ENCODE measurements at regions not wholly inside any gene's neighbourhood (a gene's known extent, or its start where the extent isn't known, plus 50 kb on each side); places are given as distances from the start of the nearest gene placed in this dataset.

DNA sequence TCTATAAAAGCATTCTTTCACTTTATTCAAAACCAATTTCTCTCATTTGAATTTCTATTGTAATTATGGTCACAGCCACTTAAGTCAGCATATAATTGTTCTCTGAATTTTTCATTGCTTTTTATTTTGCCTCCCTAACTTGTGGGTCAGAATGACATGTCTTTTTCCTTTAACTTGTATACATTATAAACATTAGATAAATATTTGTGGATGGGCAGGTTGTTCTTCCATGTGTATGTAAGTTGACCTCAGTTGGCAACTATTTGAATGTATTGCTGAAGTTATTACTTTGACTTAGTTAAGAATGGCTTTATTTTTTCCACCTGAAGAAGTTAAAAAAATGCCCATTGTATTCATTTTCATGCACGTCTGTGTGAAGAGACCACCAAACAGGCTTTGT, 83.0 kb upstream of the MAP3K7 start:
- no peak for DNase-seq (ENCODE audit: low spot score in 2 of 2)
- H3K27ac ChIP-seq: no peak overlapping the region
- H3K4me1 ChIP-seq: no peaks in the 10 kb centered on the region
- intact Hi-C loops (cut with DNase I): no loop called here
- no peaks in the 10 kb centered on the region for H3K9me3 ChIP-seq
- no peak overlapping the region for H3K4me3 ChIP-seq
- TF ChIP-seq, protein P1, sequence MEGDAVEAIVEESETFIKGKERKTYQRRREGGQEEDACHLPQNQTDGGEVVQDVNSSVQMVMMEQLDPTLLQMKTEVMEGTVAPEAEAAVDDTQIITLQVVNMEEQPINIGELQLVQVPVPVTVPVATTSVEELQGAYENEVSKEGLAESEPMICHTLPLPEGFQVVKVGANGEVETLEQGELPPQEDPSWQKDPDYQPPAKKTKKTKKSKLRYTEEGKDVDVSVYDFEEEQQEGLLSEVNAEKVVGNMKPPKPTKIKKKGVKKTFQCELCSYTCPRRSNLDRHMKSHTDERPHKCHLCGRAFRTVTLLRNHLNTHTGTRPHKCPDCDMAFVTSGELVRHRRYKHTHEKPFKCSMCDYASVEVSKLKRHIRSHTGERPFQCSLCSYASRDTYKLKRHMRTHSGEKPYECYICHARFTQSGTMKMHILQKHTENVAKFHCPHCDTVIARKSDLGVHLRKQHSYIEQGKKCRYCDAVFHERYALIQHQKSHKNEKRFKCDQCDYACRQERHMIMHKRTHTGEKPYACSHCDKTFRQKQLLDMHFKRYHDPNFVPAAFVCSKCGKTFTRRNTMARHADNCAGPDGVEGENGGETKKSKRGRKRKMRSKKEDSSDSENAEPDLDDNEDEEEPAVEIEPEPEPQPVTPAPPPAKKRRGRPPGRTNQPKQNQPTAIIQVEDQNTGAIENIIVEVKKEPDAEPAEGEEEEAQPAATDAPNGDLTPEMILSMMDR (IDR thresholded peaks at IDR 0.05): no peak
- no peaks in the 10 kb centered on the region for H3K36me3 ChIP-seq
- H3K27me3 ChIP-seq: no peaks in the 10 kb centered on the region

DNA sequence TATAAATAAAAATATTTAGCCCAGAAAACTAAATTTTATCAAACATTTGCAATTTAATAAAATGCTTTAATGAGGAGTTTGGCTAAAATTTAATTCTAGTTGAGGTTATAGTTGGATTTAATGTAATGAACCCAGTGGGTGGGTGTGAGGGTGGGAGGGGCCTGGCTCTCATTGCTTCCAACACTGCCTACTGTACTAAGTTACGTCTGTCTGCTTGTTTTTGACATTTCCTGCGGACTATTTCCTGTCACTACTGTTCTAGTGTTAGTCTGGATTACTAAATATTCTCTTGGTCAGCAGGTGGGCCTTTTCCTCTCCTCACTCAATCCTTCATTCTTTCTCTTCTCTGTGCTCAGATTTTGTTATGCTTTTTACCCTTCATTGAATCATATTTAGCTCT, 82.5 kb upstream of the MAP3K7 start:
- Histone ChIP-seq H3K4me3 (no peak overlapping the region), H3K36me3 (no peaks in the 10 kb centered on the region), H3K4me1 (no peaks in the 10 kb centered on the region), H3K27me3 (no peaks in the 10 kb centered on the region), H3K9me3 (no peaks in the 10 kb centered on the region), H3K27ac (no peak overlapping the region)
- no peak for DNase-seq (ENCODE audit: low spot score in 2 of 2)
- intact Hi-C loops (cut with DNase I): no loop called here
- TF ChIP-seq, protein P1 (IDR thresholded peaks at IDR 0.05): no peak

DNA sequence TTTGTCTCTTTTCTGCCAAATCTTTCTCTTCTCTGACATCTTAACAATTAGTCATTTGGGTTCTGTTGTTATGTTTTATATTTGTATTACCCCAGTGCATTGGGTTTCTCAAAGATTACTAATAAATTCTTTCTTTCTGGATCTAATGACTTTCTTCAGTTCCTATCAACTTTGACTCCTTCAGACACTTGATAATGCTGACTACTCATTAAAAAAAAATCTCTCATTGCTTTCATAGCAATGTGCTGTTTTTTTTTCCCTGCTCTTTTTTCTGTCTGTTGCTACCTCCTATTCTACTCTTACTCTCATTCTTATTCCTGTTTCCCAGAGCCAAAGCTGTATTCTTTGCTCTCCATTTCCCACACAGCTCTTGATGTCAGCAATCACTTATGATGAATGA, 81.3 kb upstream of the MAP3K7 start:
- TF ChIP-seq, protein P1 (IDR thresholded peaks at IDR 0.05): no peak
- H3K9me3 ChIP-seq: no peaks in the 10 kb centered on the region
- no peaks in the 10 kb centered on the region for H3K27me3 ChIP-seq
- H3K36me3 ChIP-seq: no peaks in the 10 kb centered on the region
- intact Hi-C loops (cut with DNase I): no loop called here
- H3K27ac ChIP-seq: no peak overlapping the region
- no peak for DNase-seq (ENCODE audit: low spot score in 2 of 2)
- H3K4me3 ChIP-seq: no peak overlapping the region
- no peaks in the 10 kb centered on the region for H3K4me1 ChIP-seq

DNA sequence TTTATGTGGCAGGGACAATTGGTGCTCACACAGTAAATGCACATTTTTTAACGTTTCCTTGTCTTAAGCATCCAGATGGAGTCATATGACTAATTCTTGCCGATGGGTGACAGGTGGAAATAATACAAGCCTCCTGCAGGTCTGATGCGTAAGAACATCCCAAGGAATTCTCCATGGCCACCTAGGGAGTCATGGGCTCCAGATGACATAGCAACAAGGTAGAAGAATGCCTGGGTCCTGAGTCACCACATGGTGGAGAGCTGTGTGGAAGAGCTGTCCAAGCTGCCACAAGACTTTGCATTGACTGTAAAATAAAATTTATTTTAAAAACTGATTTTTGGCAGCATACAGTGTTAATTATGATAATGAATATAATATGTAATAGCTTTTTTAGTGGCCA, 77.0 kb upstream of the MAP3K7 start:
- no peak for DNase-seq (ENCODE audit: low spot score in 2 of 2)
- TF ChIP-seq, protein P1 (IDR thresholded peaks at IDR 0.05): no peak
- Histone ChIP-seq H3K4me1 (no peaks in the 10 kb centered on the region), H3K4me3 (no peak overlapping the region), H3K27me3 (no peaks in the 10 kb centered on the region), H3K27ac (no peak overlapping the region), H3K36me3 (no peaks in the 10 kb centered on the region), H3K9me3 (peaks cover 0 to 3% of the 10 kb centered on the region in 2 donors)
- intact Hi-C loops (cut with DNase I): no loop called here

DNA sequence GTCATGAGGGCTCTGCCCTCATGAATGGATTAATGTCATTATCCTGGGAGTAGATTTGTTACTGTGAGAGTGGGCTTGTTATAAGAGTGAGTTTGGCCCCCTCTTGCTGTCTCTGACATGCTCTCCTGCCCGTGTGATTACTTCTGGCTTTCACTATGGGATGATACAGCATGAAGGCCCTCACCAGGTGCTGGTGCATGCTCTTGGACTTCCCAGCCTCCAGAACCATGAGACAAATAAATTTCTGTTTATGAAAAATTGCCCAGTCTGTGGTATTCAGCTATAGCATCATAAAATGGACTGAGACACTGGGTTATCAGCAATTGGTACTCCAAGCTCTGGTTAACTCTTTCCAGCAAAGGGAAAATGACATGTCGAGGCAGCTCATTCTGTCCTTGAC, 76.2 kb upstream of the MAP3K7 start:
- Histone ChIP-seq H3K27ac (no peak overlapping the region), H3K36me3 (no peaks in the 10 kb centered on the region), H3K4me3 (no peak overlapping the region), H3K4me1 (no peaks in the 10 kb centered on the region), H3K9me3 (peaks cover 0 to 3% of the 10 kb centered on the region in 2 donors), H3K27me3 (no peaks in the 10 kb centered on the region)
- DNase-seq (ENCODE audit: low spot score in 2 of 2): no peak
- intact Hi-C loops (cut with DNase I): no loop called here
- TF ChIP-seq, protein P1 (IDR thresholded peaks at IDR 0.05): no peak

DNA sequence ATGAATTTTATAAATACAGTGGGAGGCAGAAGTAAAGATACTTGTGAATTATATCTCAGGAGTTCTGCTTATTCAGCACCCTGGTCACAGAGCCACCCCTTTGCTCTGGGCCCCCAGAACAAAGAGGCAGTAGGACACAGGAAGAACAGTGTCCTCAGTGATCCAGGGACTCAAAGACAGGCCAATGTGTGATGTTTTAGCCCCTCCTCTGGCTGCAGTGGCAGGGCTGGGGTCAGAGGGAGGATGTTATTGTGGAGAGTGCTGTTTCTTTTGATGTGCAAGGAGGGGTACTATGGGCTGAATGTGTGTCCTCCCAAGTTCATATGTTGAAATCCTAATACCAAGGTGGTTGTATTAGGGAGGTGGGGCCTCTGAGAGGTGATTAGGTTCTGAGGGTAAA, 74.1 kb upstream of the MAP3K7 start:
- H3K36me3 ChIP-seq: no peaks in the 10 kb centered on the region
- H3K4me3 ChIP-seq: no peak overlapping the region
- intact Hi-C loops (cut with DNase I): no loop called here
- peaks cover 0 to 3% of the 10 kb centered on the region in 2 donors for H3K9me3 ChIP-seq
- H3K27ac ChIP-seq: no peak overlapping the region
- no peaks in the 10 kb centered on the region for H3K4me1 ChIP-seq
- H3K27me3 ChIP-seq: no peaks in the 10 kb centered on the region
- TF ChIP-seq, protein P1 (IDR thresholded peaks at IDR 0.05): no peak
- DNase-seq (ENCODE audit: low spot score in 2 of 2): no peak
